IPS-18a (cell line): ENCODE measurements at regions not wholly inside any gene's neighbourhood (a gene's known extent, or its start where the extent isn't known, plus 50 kb on each side); places are given as distances from the start of the nearest gene placed in this dataset.

Source experiments
- H3K27ac ChIP-seq: one replicate; pipeline ENCODE4 v1.5.1; 2013; ENCODE audit warnings: low read length
- H3K27me3 ChIP-seq: one replicate; pipeline ENCODE4 v1.6.1; 2013; ENCODE audit warnings: mild to moderate bottlenecking, low read length; ENCODE audit not compliant: control insufficient read depth, insufficient read depth
- H3K36me3 ChIP-seq: one replicate; pipeline ENCODE4 v1.6.1; 2013; ENCODE audit warnings: low read depth, low read length; ENCODE audit not compliant: control insufficient read depth
- H3K4me1 ChIP-seq: one replicate; pipeline ENCODE4 v1.6.1; 2013; ENCODE audit warnings: low read depth, low read length; ENCODE audit not compliant: control insufficient read depth
- H3K4me3 ChIP-seq: one replicate; pipeline ENCODE4 v1.5.1; 2013; ENCODE audit warnings: low read length
- H3K9ac ChIP-seq: one replicate; pipeline ENCODE4 v1.6.1; 2013; ENCODE audit warnings: mild to moderate bottlenecking, low read length, moderate library complexity
- H3K9me3 ChIP-seq: one replicate; pipeline ENCODE4 v1.6.1; 2013; ENCODE audit warnings: low read depth, low read length; ENCODE audit not compliant: control insufficient read depth

GRCh38 chr14:101114726-101115515 lies 211.4 kb upstream of the RTL1 start:
- Histone ChIP-seq H3K27ac (no peak overlapping the region), H3K4me1 (no peaks in the 10 kb centered on the region), H3K4me3 (no peak overlapping the region), H3K9me3 (no peaks in the 10 kb centered on the region), H3K36me3 (no peaks in the 10 kb centered on the region), H3K27me3 (no peaks in the 10 kb centered on the region), H3K9ac (no peak overlapping the region)

DNA sequence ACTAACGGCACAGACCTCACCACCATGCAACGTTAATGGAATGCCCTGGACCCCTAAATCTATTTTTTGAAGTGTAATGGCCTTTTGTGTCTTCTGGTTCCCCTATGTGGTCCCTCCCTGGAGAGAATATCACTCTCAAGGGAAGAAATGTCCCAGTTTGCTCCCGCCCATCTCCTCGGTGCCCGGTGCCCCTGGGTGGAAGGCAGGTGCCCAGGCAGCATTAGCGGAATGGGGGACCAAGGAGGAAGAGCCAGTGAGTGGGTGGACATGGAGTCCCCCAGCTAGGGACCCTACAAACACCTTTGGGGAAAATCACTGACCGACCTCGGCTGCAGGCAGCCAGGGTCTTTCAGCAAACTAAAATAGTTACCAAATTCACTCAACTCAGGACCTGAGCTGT lies 212.1 kb upstream of the RTL1 start:
- Histone ChIP-seq H3K9ac (no peak overlapping the region), H3K4me3 (no peak overlapping the region), H3K9me3 (no peaks in the 10 kb centered on the region), H3K4me1 (peaks cover 4% of the 10 kb centered on the region), H3K36me3 (no peaks in the 10 kb centered on the region), H3K27ac (no peak overlapping the region), H3K27me3 (no peaks in the 10 kb centered on the region)

DNA sequence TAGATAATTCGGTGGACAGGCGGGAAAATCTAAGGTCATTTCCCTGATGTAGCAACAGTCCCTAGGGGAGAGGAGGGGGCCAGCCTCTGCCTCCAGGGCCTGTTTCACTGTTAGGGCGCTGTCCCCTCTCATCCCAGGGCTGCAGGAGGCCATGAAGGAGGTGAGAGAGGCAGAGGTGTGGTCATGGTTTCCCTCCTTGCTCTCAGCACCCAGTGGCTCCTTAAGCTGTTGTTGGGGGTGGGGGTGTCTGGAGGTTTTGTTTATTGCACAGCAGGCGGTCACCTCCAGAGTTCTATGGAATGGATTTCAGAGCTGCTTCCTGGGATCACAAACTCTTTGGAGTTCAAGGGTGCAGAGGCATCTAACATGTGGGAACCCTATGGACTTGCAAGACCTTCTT lies 212.5 kb upstream of the RTL1 start:
- Histone ChIP-seq H3K9ac (no peak overlapping the region), H3K27me3 (no peaks in the 10 kb centered on the region), H3K9me3 (no peaks in the 10 kb centered on the region), H3K36me3 (no peaks in the 10 kb centered on the region), H3K4me1 (peaks cover 5% of the 10 kb centered on the region), H3K4me3 (no peak overlapping the region), H3K27ac (no peak overlapping the region)

DNA sequence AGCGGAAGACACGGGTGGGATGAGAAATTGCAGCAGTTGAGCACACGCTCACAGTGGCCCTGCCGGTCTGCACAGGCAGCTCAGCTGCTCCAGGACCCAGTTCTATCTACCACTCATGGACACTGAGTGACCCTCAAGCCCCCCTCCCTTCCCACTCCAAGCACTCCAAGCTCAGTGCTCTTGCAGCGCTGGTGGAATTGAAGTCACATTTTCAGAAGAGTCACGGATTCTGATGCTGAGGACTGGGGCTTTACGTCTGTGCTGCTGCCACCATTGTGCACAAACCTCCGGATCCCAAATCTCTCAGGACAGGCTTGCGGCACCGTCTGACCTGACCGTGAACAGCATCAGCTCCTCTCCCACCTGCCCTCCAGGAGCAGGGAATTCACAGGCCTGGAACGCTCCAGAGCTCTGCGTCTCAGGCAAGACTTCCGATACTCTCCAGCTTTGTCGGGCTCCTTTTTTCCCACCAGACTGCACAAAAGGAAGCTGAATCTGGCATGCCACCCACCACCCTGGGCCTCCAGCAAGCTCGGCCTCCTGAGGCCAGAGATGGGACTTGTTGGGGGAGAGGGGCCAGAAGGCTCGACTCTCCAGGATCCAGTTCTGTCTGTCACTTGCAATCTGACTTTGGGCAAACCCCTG lies 213.1 kb upstream of the RTL1 start:
- H3K4me1 ChIP-seq, result peaks cover 5% of the 10 kb centered on the region
- no peak overlapping the region for H3K4me3 ChIP-seq
- no peaks in the 10 kb centered on the region for H3K9me3 ChIP-seq
- no peak overlapping the region for H3K9ac ChIP-seq
- H3K36me3 ChIP-seq, result no peaks in the 10 kb centered on the region
- H3K27ac ChIP-seq, result no peak overlapping the region
- H3K27me3 ChIP-seq, result no peaks in the 10 kb centered on the region

DNA sequence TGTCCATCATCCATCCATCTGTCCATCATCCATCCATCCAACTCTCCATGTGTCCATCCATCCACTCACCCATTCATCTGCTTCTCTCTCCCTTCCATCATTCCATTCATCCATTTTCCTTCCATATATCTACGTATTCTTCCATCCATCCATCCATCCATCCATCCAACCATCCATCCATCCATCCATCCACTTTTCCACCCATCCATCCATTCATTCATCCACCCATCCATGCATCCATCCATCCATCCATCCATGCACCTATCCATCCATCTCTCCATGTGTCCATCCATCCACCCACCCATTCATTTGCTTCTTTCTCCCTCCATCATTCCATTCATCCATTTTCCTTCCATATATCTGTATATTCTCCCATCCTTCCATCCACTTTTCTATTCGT lies 214.0 kb upstream of the RTL1 start:
- Histone ChIP-seq H3K4me3 (no peak overlapping the region), H3K36me3 (no peaks in the 10 kb centered on the region), H3K9ac (no peak overlapping the region), H3K27me3 (no peaks in the 10 kb centered on the region), H3K27ac (no peak overlapping the region), H3K4me1 (peaks cover 5% of the 10 kb centered on the region), H3K9me3 (no peaks in the 10 kb centered on the region)

- no peaks in the 10 kb centered on the region for H3K36me3 ChIP-seq
- H3K4me3 ChIP-seq, result no peak overlapping the region
- peaks cover 5% of the 10 kb centered on the region for H3K4me1 ChIP-seq
- H3K9me3 ChIP-seq, result no peaks in the 10 kb centered on the region
- H3K9ac ChIP-seq, result no peak overlapping the region
- H3K27me3 ChIP-seq, result no peaks in the 10 kb centered on the region
- H3K27ac ChIP-seq, result no peak overlapping the region
These were observed 214.7 kb upstream of the RTL1 start for GRCh38 chr14:101118233-101118632.

- Histone ChIP-seq H3K36me3 (no peaks in the 10 kb centered on the region), H3K27ac (no peak overlapping the region), H3K9ac (no peak overlapping the region), H3K9me3 (no peaks in the 10 kb centered on the region), H3K4me1 (peaks cover 5% of the 10 kb centered on the region), H3K4me3 (no peak overlapping the region), H3K27me3 (no peaks in the 10 kb centered on the region)
These were observed 215.4 kb upstream of the RTL1 start for GRCh38 chr14:101118746-101119591.

DNA sequence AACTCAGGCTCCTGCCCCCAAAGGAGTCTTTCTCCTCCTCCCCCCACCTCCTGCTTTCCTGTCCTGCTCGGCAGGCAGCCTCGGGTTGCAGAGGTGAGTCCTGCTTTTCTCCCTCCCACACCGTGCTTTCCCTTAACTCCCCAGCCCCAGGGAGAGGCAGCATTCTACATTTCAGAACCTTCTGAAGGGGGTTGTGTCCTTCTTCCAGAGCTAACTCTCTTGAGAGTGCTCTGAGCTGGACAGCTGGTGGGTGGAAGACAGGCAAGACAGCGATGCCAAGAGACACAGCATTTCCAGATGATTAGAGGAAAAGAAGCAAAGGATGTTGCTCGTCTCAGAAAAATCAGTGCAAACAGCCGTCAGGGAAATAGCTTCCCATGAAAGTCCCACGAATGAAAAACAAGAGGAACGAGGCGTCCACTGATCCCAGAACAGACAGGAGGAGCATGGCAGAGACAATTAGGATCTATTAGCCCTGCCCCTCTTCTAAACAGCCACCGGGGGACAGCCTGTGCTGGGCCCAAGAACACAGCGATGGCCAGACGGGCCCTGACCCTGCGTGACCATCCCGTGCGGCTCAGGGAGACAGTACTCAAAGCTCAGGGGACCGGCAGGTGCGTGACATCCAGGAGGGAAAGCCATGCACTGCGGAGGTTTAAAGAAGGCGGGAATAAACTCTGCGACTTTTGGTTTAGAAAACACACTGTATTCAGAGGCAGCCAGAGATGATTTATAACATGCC lies 216.5 kb upstream of the RTL1 start:
- H3K9ac ChIP-seq, result no peak overlapping the region
- H3K27ac ChIP-seq, result no peak overlapping the region
- no peaks in the 10 kb centered on the region for H3K9me3 ChIP-seq
- H3K4me1 ChIP-seq, result peaks cover 5% of the 10 kb centered on the region
- no peaks in the 10 kb centered on the region for H3K36me3 ChIP-seq
- H3K4me3 ChIP-seq, result no peak overlapping the region
- H3K27me3 ChIP-seq, result no peaks in the 10 kb centered on the region

GRCh38 chr14:101120641-101121507 lies 217.4 kb upstream of the RTL1 start:
- no peaks in the 10 kb centered on the region for H3K36me3 ChIP-seq
- no peak overlapping the region for H3K9ac ChIP-seq
- H3K27me3 ChIP-seq, result no peaks in the 10 kb centered on the region
- no peak overlapping the region for H3K4me3 ChIP-seq
- H3K4me1 ChIP-seq, result peaks cover 5% of the 10 kb centered on the region
- no peak overlapping the region for H3K27ac ChIP-seq
- H3K9me3 ChIP-seq, result no peaks in the 10 kb centered on the region

DNA sequence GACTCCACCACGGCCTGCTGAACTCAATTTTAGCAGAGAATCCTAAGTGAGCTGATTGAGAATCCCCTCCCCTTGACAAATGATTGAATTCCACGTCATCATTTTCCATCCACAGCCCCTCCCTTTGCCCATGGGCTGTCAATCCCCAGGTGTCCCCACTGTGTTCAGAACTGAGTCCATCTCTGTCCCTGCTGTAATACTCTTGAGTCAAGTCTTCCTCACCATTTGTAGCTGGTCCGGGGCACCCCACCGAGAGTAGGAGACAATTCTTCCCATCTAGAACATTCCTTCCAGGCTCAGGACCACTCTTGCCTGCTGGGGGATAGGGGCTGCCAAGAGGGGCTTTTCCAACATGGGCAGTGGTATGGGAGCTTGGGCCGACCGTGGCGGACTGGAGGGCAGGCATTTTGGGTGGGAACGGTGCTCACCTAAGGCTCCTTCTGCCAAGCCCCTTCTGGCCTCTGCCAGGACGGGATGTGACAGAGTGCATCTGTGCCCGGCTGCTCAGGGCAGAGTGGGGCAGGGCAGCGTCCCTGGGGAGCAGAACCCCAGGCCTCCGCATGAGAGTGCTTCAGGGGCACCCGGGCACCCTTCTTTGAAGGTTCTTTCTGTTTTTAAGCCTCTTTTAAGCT lies 218.1 kb upstream of the RTL1 start:
- Histone ChIP-seq H3K27me3 (no peaks in the 10 kb centered on the region), H3K4me1 (peaks cover 5% of the 10 kb centered on the region), H3K36me3 (no peaks in the 10 kb centered on the region), H3K9ac (no peak overlapping the region), H3K9me3 (no peaks in the 10 kb centered on the region), H3K4me3 (no peak overlapping the region), H3K27ac (no peak overlapping the region)
